AG08395 (cell line): ENCODE measurements at regions not wholly inside any gene's neighbourhood (a gene's known extent, or its start where the extent isn't known, plus 50 kb on each side); places are given as distances from the start of the nearest gene placed in this dataset.
"Not testable (repeated sequence)": the region's sequence is repeated elsewhere in the genome, so short reads cannot be mapped to it uniquely, and the experiment has no call there.

Source experiments
- DNase-seq: peaks from one replicate; pipeline ENCODE4 v3.0.0; 2012; ENCODE audit warnings: mixed read lengths, low spot score

DNA sequence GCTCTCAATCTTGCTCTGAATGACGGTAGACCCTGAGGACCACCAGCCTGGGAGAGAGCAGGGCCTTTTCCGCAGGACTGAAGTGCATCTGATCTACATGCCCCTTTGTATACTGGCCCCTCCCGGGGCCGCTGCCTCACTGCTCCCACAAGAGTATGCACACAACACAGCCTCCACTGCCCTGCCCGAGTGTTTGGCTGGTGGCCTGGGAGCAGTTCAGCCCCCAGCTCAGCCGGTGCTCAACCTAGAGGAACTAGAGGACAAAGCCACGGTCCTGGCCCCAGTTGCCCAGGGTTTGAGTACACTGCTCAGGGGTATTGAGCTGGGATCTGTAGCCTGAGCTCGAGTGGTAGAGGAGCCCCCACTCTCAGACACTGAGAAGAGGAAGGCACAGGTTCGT lies 118.9 kb upstream of the CAB39 start:
- DNase-seq = no peak

DNA sequence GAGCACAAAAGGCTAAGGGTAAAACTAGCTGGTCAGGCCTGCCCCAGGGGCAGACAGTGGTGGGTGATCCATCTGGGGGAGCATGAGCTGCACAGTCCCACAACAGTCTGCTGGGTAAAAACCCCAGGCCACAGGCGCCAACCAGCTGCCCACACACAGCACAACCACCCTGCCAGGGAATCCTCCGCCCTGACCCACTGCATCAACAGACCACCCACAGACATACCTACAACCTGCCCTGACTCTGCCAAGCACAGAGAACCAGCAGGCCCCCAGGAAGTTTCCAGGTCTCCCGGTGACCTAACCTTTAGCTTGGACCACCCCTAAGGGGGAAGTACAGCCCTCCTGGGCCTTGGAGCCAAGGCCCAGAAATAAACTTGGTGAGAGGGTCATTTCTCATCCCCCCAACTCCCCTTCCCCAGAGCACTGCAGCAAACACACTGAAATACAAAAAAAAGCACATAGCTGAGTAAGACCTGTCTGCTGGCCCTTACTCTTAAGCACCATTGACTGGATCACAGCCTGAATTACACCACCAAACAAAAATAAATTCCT lies 118.3 kb upstream of the CAB39 start:
- no peak for DNase-seq

DNA sequence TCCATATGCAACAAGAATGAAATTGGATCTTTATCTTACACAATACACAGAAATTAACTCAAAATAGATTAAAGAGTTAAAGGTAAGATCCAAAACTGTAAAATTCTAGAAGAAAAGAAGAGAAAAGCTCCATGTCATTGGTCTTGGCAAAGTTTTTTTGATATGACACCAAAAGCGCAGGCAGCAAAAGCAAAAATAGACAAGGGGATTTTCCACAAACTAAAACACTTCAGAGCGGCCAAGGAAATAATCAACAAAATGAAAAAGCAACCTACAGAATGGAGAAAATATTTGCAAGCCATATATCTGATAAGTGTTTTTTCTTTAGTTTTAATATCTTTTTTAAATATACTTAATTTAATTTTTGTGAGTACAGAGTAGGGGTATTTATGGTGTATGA lies 112.8 kb upstream of the CAB39 start:
- no peak for DNase-seq

DNA sequence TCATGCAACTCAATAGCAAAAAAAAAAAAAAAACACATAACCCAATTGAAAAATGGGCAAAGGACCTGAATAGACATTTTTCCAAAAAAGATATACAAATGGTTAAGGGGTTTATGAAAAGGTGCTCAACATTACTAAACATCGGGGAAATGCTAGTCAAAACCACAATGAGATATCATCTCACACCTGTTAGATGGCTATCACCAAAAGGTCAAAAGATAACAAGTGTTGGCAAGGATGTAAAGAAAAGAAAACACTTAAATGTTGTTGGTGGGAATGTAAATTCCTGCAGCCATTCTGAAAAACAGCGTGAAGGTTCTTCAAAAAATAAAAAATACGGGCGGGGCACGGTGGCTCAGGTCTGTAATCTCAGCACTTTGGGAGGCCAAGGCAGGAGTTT lies 112.4 kb upstream of the CAB39 start:
- DNase-seq = no peak

- DNase-seq = no peak
Measured at GRCh38 chr2:230600881-230601280, 111.8 kb upstream of the CAB39 start.

- DNase-seq = no peak
Measured at GRCh38 chr2:230601510-230601909, 111.1 kb upstream of the CAB39 start.

GRCh38 chr2:230602562-230603230 lies 109.9 kb upstream of the CAB39 start:
- DNase-seq = no peak

DNA sequence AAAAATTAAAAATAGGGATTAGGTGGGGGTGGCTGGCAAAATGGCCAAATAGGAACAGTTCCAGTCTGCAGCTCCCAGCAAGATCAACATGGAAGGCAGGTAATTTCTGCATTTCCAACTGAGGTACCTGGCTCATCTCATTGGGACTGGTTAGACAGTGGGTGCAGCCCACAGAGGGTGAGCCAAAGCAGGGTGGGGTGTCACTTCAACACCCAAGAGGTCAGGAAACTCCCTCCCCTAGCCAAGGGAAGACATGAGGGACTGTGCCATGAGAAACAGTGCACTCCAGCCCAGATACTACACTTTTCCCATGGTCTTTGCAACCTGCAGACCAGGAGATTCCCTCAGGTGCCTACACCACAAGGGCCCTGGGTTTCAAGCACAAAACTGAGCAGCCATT lies 109.3 kb upstream of the CAB39 start:
- not testable (repeated sequence) for DNase-seq

DNA sequence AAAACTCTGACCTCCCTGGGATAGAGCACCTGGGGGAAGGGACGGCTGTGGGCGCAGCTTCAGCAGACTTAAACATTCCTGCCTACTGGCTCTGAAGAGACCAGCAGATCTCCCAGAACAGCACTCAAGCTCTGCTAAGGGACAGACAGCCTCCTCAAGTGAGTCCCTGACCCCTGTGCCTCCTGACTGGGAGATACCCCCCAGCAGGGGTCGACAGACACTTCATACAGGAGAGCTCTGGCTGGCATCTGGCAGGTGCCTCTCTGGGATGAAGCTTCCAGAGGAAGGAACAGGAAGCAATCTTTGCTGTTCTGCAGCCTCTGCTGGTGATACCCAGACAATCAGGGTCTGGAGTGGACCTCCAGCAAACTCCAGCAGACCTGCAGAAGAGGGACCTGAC lies 108.5 kb upstream of the CAB39 start:
- not testable (repeated sequence) for DNase-seq

GRCh38 chr2:230614040-230614439 lies 98.6 kb upstream of the CAB39 start:
- no peak for DNase-seq

DNA sequence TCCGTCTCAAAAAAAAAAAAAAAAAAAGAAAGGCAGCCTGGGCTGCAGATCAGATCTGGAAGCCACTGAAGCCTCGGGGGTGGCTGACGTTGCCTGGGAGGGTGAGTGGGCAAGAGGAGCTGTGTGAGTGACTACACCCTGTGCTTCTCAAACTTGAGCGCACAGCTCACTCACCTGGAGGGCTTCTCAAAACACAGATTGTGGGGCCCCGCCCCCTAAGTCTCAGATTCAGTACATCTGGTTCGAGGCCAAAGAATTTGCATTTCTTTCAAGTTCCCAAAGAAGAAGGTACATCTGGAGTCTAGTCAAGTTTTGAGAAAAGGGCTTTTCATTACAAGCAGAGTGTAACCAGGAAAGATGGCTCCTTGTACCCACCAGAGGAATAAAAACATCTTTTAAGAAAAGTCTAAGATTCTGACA lies 97.7 kb upstream of the CAB39 start:
- no peak for DNase-seq

DNA sequence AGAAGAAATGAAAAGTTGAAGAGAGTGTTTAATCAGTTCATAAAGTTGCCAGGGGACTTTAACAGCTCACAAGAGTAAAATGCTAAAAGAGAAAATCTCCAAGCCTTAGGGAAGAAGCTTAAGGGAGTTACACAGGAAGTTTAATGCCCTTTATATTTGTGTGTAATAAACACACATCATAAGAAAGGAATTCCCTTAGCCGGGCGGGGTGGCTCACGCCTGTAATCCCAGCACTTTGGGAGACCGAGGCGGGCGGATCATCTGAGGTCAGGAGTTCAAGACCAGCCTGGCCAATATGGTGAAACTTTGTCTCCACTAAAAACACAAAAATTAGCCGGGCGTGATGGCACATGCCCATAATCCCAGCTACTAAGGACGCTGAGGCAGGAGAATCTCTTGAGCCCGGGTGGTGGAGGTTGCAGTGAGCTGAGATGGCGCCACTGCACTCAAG lies 95.4 kb upstream of the CAB39 start:
- DNase-seq = peak; percentile 71

DNA sequence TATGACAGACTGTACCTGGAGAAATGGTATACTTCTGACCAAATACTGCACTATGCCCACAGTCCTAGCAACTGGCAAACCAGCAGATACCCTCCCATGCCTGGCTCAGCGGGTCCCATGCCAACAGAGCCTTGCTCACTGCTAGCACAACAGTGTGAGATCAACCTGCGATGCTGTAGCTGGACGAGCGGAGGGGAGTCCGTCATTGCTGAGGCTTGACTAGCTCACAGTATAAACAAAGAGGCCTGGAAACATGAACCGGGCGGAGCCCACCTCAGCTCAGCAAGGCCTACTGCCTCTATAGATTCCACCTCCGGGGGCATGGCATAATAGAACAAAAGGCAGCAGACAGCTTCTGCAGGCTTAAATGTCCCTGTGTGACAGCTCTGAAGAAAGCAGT lies 93.2 kb upstream of the CAB39 start:
- DNase-seq = no peak

- not testable (repeated sequence) for DNase-seq
Measured at GRCh38 chr2:230625220-230625619, 87.4 kb upstream of the CAB39 start.

GRCh38 chr2:230627091-230627490 lies 85.6 kb upstream of the CAB39 start:
- DNase-seq = not testable (repeated sequence)

DNA sequence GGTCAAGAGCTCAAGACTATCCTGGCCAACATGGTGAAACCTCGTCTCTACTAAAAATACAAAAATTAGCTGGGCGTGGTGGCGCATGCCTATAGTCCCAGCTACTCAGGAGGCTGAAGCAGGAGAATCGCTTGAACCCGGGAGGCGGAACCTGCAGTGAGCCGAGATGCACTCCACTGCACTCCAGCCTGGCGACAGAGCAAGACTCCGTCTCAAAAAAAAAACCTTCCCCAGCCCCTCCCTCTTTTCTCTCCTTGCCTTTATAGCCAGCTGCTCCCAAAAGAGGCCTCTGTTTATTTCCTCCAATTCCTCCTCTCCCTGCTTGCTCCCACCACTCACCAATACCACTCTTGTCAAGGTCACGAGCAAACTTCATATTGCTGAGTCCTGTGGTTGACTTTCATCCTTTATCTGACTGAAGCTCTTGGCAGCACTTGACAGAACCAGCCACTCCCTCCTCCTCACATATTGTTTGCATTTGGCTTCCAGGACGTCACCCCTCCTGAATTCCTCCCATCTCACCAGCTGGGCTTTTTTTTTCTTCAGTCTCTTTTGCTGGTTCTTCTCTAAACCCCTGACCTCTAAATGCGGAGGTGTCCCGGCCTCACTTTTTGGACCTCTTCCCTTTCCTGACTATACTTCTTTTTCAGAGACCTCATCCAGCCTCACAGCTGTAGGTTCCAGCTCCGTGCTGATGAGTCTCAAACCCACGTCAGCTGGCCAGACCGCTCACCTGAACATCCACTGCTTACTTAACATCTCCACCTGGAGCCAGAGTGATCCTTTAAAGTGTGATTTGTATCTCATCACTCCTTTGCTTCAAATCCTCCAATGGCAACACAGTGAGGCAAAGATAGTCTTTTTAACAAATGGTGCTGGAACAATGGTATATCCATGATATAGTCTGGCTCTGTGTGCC lies 84.6 kb upstream of the CAB39 start:
- DNase-seq = peak; percentile 57

- DNase-seq = no peak
Measured at GRCh38 chr2:230631470-230631869, 81.2 kb upstream of the CAB39 start.

DNA sequence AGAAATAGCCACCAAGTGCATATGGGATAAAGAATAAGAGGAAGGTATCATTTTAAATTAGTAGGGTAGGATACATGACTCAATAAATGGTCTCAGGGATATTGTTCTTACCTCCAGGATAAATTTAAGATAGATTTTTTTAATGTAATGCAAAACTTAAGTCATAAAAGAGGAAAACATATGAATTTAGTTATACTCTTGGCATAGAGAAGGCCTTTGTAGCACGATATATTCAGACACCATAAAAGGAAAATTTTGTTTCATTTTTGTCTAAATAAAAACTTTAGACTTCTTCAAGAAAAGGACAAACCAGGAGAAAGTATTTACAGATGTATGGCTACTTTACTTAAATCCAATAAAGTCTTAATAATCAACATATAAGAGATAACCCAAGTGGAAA lies 78.5 kb upstream of the CAB39 start:
- DNase-seq = no peak

DNA sequence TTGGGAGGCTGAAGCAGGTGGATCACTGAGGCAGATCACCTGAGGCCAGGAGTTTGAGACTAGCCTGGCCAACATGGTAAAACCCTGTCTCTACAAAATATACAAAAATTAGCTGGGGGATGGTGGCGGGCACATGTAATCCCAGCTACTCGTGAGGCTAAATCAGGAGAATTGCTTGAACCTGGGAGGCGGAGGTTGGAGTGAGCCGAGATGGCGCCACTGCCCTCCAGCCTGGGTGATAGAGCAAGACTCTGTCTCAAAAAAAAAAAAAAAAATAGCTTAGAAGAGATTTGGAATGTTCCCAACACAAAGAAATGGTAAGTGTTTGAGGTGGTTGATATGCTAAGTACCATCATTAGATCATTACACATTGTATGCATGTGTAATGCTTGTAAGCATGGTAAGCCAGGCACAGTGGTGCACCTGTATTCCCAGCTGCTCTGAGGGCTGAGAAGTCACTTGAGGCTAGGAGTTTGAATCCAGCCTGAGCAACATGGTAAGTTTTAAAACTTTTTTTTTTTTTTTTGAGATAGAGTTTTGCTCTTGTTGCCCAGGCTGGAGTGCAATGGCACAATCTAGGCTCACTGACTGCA lies 77.8 kb upstream of the CAB39 start:
- DNase-seq = not testable (repeated sequence)

- DNase-seq = no peak
Measured at GRCh38 chr2:230636684-230637271, 75.9 kb upstream of the CAB39 start.

- not testable (repeated sequence) for DNase-seq
Measured at GRCh38 chr2:230637486-230637885, 75.2 kb upstream of the CAB39 start.

GRCh38 chr2:230640540-230641011 lies 72.1 kb upstream of the CAB39 start:
- DNase-seq = no peak
